H1 (cell line): ENCODE measurements at regions not wholly inside any gene's neighbourhood (a gene's known extent, or its start where the extent isn't known, plus 50 kb on each side); places are given as distances from the start of the nearest gene placed in this dataset.

ENCODE experiments used
- ATF3 ChIP-seq: IDR thresholded peaks from 2 replicates; pipeline ENCODE4 v1.6.1; 2011; ENCODE audit warnings: low read depth, mild to moderate bottlenecking, low read length; ENCODE audit not compliant: insufficient read depth
- CHD2 ChIP-seq: IDR thresholded peaks from 2 replicates; pipeline ENCODE4 v1.6.1; 2012; ENCODE audit warnings: low read length, improper control_type of control experiment
- CREB1 ChIP-seq: IDR thresholded peaks from 2 replicates; pipeline ENCODE4 v1.6.1; 2012; ENCODE audit warnings: inconsistent platforms
- GABPA ChIP-seq: IDR thresholded peaks from 2 replicates; pipeline ENCODE4 v1.6.1; 2011; ENCODE audit warnings: mild to moderate bottlenecking, low read length, moderate library complexity, borderline replicate concordance; ENCODE audit not compliant: insufficient read depth
- JUN ChIP-seq: IDR thresholded peaks from 2 replicates; pipeline ENCODE4 v1.6.1; 2011; ENCODE audit warnings: low read depth, mild to moderate bottlenecking, improper control_type of control experiment, low read length
- KDM5A ChIP-seq: fragments of 200-600 bp; IDR thresholded peaks from 2 replicates; pipeline ENCODE4 v1.7.1; 2012; ENCODE audit warnings: mild to moderate bottlenecking, low read length, inconsistent platforms, mixed read lengths
- NRF1 ChIP-seq: IDR thresholded peaks from 2 replicates; pipeline ENCODE4 v1.6.1; 2011; ENCODE audit warnings: mild to moderate bottlenecking, low read depth, low read length, improper control_type of control experiment
- PHF8 ChIP-seq: fragments of 200-600 bp; sonication (generic); conservative IDR thresholded peaks from 2 replicates; pipeline ENCODE4 v1.7.1; 2012; ENCODE audit warnings: low read depth, mild to moderate bottlenecking, inconsistent platforms, low read length, moderate library complexity
- POLR2AphosphoS5 ChIP-seq: IDR thresholded peaks from 2 replicates; pipeline ENCODE4 v1.6.1; 2011; ENCODE audit warnings: low read depth, low read length
- RBBP5 ChIP-seq: IDR thresholded peaks from 2 replicates; pipeline ENCODE4 v1.7.1; 2012; ENCODE audit warnings: low read depth, mild to moderate bottlenecking, inconsistent platforms, low read length, moderate library complexity, borderline replicate concordance
- SP4 ChIP-seq: IDR thresholded peaks from 2 replicates; pipeline ENCODE4 v1.6.1; 2012; ENCODE audit warnings: low read length, inconsistent platforms
- TF ChIP-seq, protein P1 (sequence below): fragments of 300-600 bp; sonication (generic); IDR thresholded peaks from 2 replicates; pipeline ENCODE4 v1.7.1; 2012; ENCODE audit warnings: low read length, moderate library complexity, mild to moderate bottlenecking, inconsistent platforms; ENCODE audit not compliant: insufficient replicate concordance

DNA sequence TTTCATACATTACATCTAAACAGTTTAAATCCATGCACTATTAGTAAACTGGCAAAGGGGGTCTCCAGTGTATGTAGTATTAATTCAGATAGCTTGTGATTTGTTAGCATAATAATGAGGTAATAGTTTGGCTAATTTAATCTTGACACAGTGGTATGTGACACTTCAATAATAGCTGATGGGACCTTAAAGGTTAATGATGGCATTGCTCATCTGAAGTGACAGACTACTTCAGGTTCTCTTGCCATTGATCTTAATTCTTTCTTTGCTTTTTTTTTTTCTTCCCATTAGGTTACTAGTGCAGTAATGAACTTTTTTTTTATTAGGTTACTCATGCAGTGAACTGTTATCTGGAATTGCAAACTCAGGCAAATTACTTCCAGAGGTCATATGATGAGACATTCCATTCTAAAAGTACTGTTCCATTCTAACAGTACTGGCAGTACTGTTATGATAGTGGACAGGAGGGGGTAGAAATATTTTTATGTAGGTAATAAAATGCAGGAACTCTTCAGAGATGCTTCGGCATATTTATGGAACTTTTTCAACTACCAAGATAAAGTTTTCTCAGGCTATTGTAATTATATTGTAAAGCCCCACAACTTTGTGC, 911.3 kb upstream of the LCORL start (continued):
- TF ChIP-seq, protein P1, sequence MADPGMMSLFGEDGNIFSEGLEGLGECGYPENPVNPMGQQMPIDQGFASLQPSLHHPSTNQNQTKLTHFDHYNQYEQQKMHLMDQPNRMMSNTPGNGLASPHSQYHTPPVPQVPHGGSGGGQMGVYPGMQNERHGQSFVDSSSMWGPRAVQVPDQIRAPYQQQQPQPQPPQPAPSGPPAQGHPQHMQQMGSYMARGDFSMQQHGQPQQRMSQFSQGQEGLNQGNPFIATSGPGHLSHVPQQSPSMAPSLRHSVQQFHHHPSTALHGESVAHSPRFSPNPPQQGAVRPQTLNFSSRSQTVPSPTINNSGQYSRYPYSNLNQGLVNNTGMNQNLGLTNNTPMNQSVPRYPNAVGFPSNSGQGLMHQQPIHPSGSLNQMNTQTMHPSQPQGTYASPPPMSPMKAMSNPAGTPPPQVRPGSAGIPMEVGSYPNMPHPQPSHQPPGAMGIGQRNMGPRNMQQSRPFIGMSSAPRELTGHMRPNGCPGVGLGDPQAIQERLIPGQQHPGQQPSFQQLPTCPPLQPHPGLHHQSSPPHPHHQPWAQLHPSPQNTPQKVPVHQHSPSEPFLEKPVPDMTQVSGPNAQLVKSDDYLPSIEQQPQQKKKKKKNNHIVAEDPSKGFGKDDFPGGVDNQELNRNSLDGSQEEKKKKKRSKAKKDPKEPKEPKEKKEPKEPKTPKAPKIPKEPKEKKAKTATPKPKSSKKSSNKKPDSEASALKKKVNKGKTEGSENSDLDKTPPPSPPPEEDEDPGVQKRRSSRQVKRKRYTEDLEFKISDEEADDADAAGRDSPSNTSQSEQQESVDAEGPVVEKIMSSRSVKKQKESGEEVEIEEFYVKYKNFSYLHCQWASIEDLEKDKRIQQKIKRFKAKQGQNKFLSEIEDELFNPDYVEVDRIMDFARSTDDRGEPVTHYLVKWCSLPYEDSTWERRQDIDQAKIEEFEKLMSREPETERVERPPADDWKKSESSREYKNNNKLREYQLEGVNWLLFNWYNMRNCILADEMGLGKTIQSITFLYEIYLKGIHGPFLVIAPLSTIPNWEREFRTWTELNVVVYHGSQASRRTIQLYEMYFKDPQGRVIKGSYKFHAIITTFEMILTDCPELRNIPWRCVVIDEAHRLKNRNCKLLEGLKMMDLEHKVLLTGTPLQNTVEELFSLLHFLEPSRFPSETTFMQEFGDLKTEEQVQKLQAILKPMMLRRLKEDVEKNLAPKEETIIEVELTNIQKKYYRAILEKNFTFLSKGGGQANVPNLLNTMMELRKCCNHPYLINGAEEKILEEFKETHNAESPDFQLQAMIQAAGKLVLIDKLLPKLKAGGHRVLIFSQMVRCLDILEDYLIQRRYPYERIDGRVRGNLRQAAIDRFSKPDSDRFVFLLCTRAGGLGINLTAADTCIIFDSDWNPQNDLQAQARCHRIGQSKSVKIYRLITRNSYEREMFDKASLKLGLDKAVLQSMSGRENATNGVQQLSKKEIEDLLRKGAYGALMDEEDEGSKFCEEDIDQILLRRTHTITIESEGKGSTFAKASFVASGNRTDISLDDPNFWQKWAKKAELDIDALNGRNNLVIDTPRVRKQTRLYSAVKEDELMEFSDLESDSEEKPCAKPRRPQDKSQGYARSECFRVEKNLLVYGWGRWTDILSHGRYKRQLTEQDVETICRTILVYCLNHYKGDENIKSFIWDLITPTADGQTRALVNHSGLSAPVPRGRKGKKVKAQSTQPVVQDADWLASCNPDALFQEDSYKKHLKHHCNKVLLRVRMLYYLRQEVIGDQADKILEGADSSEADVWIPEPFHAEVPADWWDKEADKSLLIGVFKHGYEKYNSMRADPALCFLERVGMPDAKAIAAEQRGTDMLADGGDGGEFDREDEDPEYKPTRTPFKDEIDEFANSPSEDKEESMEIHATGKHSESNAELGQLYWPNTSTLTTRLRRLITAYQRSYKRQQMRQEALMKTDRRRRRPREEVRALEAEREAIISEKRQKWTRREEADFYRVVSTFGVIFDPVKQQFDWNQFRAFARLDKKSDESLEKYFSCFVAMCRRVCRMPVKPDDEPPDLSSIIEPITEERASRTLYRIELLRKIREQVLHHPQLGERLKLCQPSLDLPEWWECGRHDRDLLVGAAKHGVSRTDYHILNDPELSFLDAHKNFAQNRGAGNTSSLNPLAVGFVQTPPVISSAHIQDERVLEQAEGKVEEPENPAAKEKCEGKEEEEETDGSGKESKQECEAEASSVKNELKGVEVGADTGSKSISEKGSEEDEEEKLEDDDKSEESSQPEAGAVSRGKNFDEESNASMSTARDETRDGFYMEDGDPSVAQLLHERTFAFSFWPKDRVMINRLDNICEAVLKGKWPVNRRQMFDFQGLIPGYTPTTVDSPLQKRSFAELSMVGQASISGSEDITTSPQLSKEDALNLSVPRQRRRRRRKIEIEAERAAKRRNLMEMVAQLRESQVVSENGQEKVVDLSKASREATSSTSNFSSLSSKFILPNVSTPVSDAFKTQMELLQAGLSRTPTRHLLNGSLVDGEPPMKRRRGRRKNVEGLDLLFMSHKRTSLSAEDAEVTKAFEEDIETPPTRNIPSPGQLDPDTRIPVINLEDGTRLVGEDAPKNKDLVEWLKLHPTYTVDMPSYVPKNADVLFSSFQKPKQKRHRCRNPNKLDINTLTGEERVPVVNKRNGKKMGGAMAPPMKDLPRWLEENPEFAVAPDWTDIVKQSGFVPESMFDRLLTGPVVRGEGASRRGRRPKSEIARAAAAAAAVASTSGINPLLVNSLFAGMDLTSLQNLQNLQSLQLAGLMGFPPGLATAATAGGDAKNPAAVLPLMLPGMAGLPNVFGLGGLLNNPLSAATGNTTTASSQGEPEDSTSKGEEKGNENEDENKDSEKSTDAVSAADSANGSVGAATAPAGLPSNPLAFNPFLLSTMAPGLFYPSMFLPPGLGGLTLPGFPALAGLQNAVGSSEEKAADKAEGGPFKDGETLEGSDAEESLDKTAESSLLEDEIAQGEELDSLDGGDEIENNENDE, result no peak
- TF ChIP-seq CREB1 (no peak), KDM5A (no peak), NRF1 (no peak), POLR2AphosphoS5 (no peak), PHF8 (no peak), GABPA (no peak), JUN (no peak), CHD2 (no peak), SP4 (no peak), ATF3 (no peak), RBBP5 (no peak)
